Caco-2 (cell line): ENCODE measurements at regions not wholly inside any gene's neighbourhood (a gene's known extent, or its start where the extent isn't known, plus 50 kb on each side); places are given as distances from the start of the nearest gene placed in this dataset.

Source experiments
- BruUV-seq: library from RNA; stranded (reverse); fragments of 400-500 nt; replicated peaks from 2 replicates; lab custom pipeline; 2021; lab: Mats Ljungman, UMichigan
- CTCF ChIA-PET: fragments of 300-600 bp; sonication (Branson Sonifier 250); formaldehyde crosslinking; loops from one replicate; lab custom pipeline; 2022; ENCODE audit warnings: antibody characterized with exemption; lab: Charles Lee
- POLR2A ChIA-PET: fragments of 300-600 bp; sonication (Branson Sonifier 250); formaldehyde crosslinking; loops from one replicate; lab custom pipeline; 2022; ENCODE audit warnings: antibody characterized with exemption; lab: Charles Lee
- DNase-seq, 2 experiments: peaks; one replicate each; pipeline versions ENCODE4 v3.0.0 to v3.0.0-alpha.2; 2020 to 2022
- H3K27me3 ChIP-seq: replicated peaks from 2 replicates; pipeline ENCODE4 v1.6.0; 2011; ENCODE audit warnings: low read length; ENCODE audit not compliant: control insufficient read depth, insufficient read depth
- H3K36me3 ChIP-seq: 2 replicates; pipeline ENCODE4 v1.5.1; 2011; ENCODE audit warnings: low read length; ENCODE audit not compliant: control insufficient read depth, insufficient read depth
- H3K4me1 ChIP-seq: fragments of 250-450 bp; sonication (Bioruptor Pico); 2 replicates; pipeline ENCODE4 v1.5.1; 2020; ENCODE audit warnings: mild to moderate bottlenecking
- H3K4me3 ChIP-seq: 2 replicates; pipeline ENCODE4 v1.5.1; 2011; ENCODE audit warnings: low read depth, mild to moderate bottlenecking, control low read depth, low read length
- H3K9me3 ChIP-seq: fragments of 250-450 bp; sonication (Bioruptor Pico); 2 replicates; pipeline ENCODE4 v1.5.1; 2020; ENCODE audit warnings: mild to moderate bottlenecking, moderate library complexity
- H3K27ac Mint-ChIP-seq: one replicate; pipeline ENCODE4 v1.8.0; 2022; ENCODE audit warnings: mixed read lengths; ENCODE audit not compliant: unreplicated experiment
- H3K27me3 Mint-ChIP-seq: one replicate; pipeline ENCODE4 v1.8.0; 2022; ENCODE audit warnings: mixed read lengths; ENCODE audit not compliant: insufficient read depth, unreplicated experiment
- H3K36me3 Mint-ChIP-seq: one replicate; pipeline ENCODE4 v1.8.0; 2022; ENCODE audit warnings: mild to moderate bottlenecking, mixed read lengths; ENCODE audit not compliant: insufficient read depth, unreplicated experiment
- H3K4me1 Mint-ChIP-seq: one replicate; pipeline ENCODE4 v1.8.0; 2022; ENCODE audit warnings: low read depth, mixed read lengths; ENCODE audit not compliant: unreplicated experiment
- H3K4me3 Mint-ChIP-seq: one replicate; pipeline ENCODE4 v1.8.0; 2022; ENCODE audit warnings: mild to moderate bottlenecking, moderate library complexity, mixed read lengths; ENCODE audit not compliant: unreplicated experiment
- H3K9me3 Mint-ChIP-seq: one replicate; pipeline ENCODE4 v1.8.0; 2022; ENCODE audit warnings: mixed read lengths; ENCODE audit not compliant: unreplicated experiment
- CTCF ChIP-seq, 2 experiments: fragments of 200-600 bp in 1 of 2; IDR thresholded peaks; 1 replicate in 1 of 2; 2 replicates in 1 of 2; pipeline versions ENCODE4 v1.5.1 to v1.8.0; 2011 to 2022; ENCODE audit warnings: antibody characterized with exemption in 1 of 2, control low read depth in 1 of 2, inconsistent platforms in 1 of 2, low read depth in 1 of 2, low read length in 1 of 2, mild to moderate bottlenecking in 1 of 2, moderate library complexity in 1 of 2; ENCODE audit not compliant: insufficient read depth in 1 of 2, severe bottlenecking in 1 of 2, unreplicated experiment in 1 of 2
- intact Hi-C: fragments of 100-400 bp; cut with micrococcal nuclease; formaldehyde crosslinking; loops from one replicate; pipeline ENCODE4 v1.10.0; 2022; ENCODE audit not compliant: unreplicated experiment

GRCh38 chr3:83092521-83093221 is 1331.2 kb upstream of the GBE1 start:
- ChIA-PET CTCF (no interaction called here), POLR2A (no interaction called here)
- H3K27me3 ChIP-seq: no peaks in the 10 kb centered on the region
- H3K9me3 ChIP-seq: no peaks in the 10 kb centered on the region
- Mint-ChIP-seq H3K9me3 (no peaks in the 10 kb centered on the region), H3K4me3 (no peak overlapping the region), H3K4me1 (no peaks in the 10 kb centered on the region), H3K36me3 (no peaks in the 10 kb centered on the region), H3K27ac (no peak overlapping the region), H3K27me3 (no peaks in the 10 kb centered on the region)
- H3K4me3 ChIP-seq: no peak overlapping the region
- no peak for TF ChIP-seq CTCF (IDR thresholded peaks at IDR 0.05; ENCODE audit: insufficient read depth in 1 of 2, low read depth in 1 of 2, low read length in 1 of 2, severe bottlenecking in 1 of 2, unreplicated experiment in 1 of 2)
- no peaks in the 10 kb centered on the region for H3K36me3 ChIP-seq
- H3K4me1 ChIP-seq: no peaks in the 10 kb centered on the region
- no TSS peak for BruUV-seq
- intact Hi-C loops: no loop called here
- DNase-seq: peak in 1 of 2 experiments; percentile 1

GRCh38 chr3:83076041-83076440 is 1314.6 kb upstream of the GBE1 start:
- H3K27ac Mint-ChIP-seq: no peak overlapping the region
- POLR2A ChIA-PET: interaction anchor here (0.6 kb wide), 1 partner anchor 157 kb away, joined by 4 read pairs; no protein-coding TSS in a partner anchor
- DNase-seq: no peak
- H3K36me3 Mint-ChIP-seq: no peaks in the 10 kb centered on the region
- intact Hi-C loops: no loop called here
- no peak overlapping the region for H3K4me3 Mint-ChIP-seq
- Histone ChIP-seq H3K9me3 (no peaks in the 10 kb centered on the region), H3K4me3 (no peak overlapping the region), H3K36me3 (no peaks in the 10 kb centered on the region), H3K4me1 (no peaks in the 10 kb centered on the region), H3K27me3 (no peaks in the 10 kb centered on the region)
- no peaks in the 10 kb centered on the region for H3K27me3 Mint-ChIP-seq
- CTCF ChIA-PET: no interaction called here
- H3K9me3 Mint-ChIP-seq: no peaks in the 10 kb centered on the region
- H3K4me1 Mint-ChIP-seq: no peaks in the 10 kb centered on the region
- no TSS peak for BruUV-seq
- TF ChIP-seq CTCF (IDR thresholded peaks at IDR 0.05; ENCODE audit: insufficient read depth in 1 of 2, low read depth in 1 of 2, low read length in 1 of 2, severe bottlenecking in 1 of 2, unreplicated experiment in 1 of 2): no peak

- intact Hi-C loops: no loop called here
- Mint-ChIP-seq H3K27ac (no peak overlapping the region), H3K9me3 (no peaks in the 10 kb centered on the region), H3K27me3 (no peaks in the 10 kb centered on the region), H3K4me1 (no peaks in the 10 kb centered on the region), H3K4me3 (no peak overlapping the region), H3K36me3 (no peaks in the 10 kb centered on the region)
- POLR2A ChIA-PET: no interaction called here
- no TSS peak for BruUV-seq
- Histone ChIP-seq H3K4me1 (no peaks in the 10 kb centered on the region), H3K9me3 (no peaks in the 10 kb centered on the region), H3K36me3 (no peaks in the 10 kb centered on the region), H3K4me3 (no peak overlapping the region), H3K27me3 (no peaks in the 10 kb centered on the region)
- no peak for TF ChIP-seq CTCF (IDR thresholded peaks at IDR 0.05; ENCODE audit: insufficient read depth in 1 of 2, low read depth in 1 of 2, low read length in 1 of 2, severe bottlenecking in 1 of 2, unreplicated experiment in 1 of 2)
- CTCF ChIA-PET: no interaction called here
- DNase-seq: no peak
Measured at GRCh38 chr3:83074485-83074884, 1313.0 kb upstream of the GBE1 start.
